HEK293 (cell line): ENCODE measurements at regions not wholly inside any gene's neighbourhood (a gene's known extent, or its start where the extent isn't known, plus 50 kb on each side); places are given as distances from the start of the nearest gene placed in this dataset.

Experiments
- CTCF ChIA-PET: fragments of 350-600 bp; formaldehyde crosslinking; extraction: SDS; loops from one replicate; lab custom pipeline; 2021; ENCODE audit warnings: antibody characterized with exemption; lab: Yijun Ruan, JAX
- POLR2A ChIA-PET: fragments of 300-600 bp; formaldehyde crosslinking; extraction: SDS; loops from one replicate; lab custom pipeline; 2020; ENCODE audit warnings: antibody characterized with exemption, inconsistent platforms; lab: Yijun Ruan, JAX
- H3K27ac ChIP-seq: fragments of 200-500 bp; sonication (Bioruptor generic); 2 replicates; pipeline ENCODE4 v1.5.1; 2014; ENCODE audit warnings: low read depth, low read length, control low read depth, inconsistent platforms; ENCODE audit errors: extremely low read depth
- H3K36me3 ChIP-seq, 2 experiments: fragments of 200-500 bp in 1 of 2; sonication (Bioruptor generic) in 1 of 2; 1 replicate in 1 of 2; 2 replicates in 1 of 2; pipeline ENCODE4 v1.5.1; 2014 to 2017; ENCODE audit warnings: inconsistent platforms in 2 of 2, low read length in 2 of 2; ENCODE audit not compliant: control insufficient read depth in 2 of 2, insufficient read depth in 1 of 2
- H3K4me1 ChIP-seq: fragments of 200-500 bp; sonication (Bioruptor generic); 2 replicates; pipeline ENCODE4 v1.5.1; 2014; ENCODE audit warnings: mild to moderate bottlenecking, low read length, inconsistent platforms; ENCODE audit not compliant: control insufficient read depth, insufficient read depth
- H3K4me3 ChIP-seq: 2 replicates; pipeline ENCODE4 v1.5.1; 2011; ENCODE audit warnings: low read depth, mild to moderate bottlenecking, control low read depth, low read length, moderate library complexity
- H3K9me3 ChIP-seq: fragments of 200-500 bp; sonication (Bioruptor generic); 2 replicates; pipeline ENCODE4 v1.5.1; 2014; ENCODE audit warnings: low read depth, low read length, inconsistent platforms; ENCODE audit not compliant: control insufficient read depth, insufficient read depth
- BCL11B ChIP-seq: fragments of 450-650 bp; formaldehyde crosslinking; IDR thresholded peaks from 2 replicates; pipeline ENCODE4 v1.5.1; 2016; ENCODE audit warnings: low read depth, missing biosample characterization, missing genetic modification characterization
- GLIS2 ChIP-seq: fragments of 450-650 bp; formaldehyde crosslinking; IDR thresholded peaks from 2 replicates; pipeline ENCODE4 v1.5.1; 2016; ENCODE audit warnings: missing biosample characterization, missing genetic modification characterization
- HOXA7 ChIP-seq: sonication (generic); formaldehyde crosslinking; IDR thresholded peaks from 2 replicates; pipeline ENCODE4 v1.8.1; 2022; ENCODE audit warnings: missing genetic modification reagents, borderline replicate concordance
- KLF7 ChIP-seq: fragments of 450-650 bp; formaldehyde crosslinking; IDR thresholded peaks from 2 replicates; pipeline ENCODE4 v1.5.1; 2016; ENCODE audit warnings: missing biosample characterization, missing genetic modification characterization, borderline replicate concordance
- KLF8 ChIP-seq: fragments of 450-650 bp; formaldehyde crosslinking; IDR thresholded peaks from 2 replicates; pipeline ENCODE4 v1.5.1; 2016; ENCODE audit warnings: missing biosample characterization, missing genetic modification characterization
- MYNN ChIP-seq: fragments of 450-650 bp; formaldehyde crosslinking; IDR thresholded peaks from 2 replicates; pipeline ENCODE4 v1.5.1; 2016; ENCODE audit warnings: missing biosample characterization, missing genetic modification characterization, borderline replicate concordance
- RBAK ChIP-seq: fragments of 450-650 bp; formaldehyde crosslinking; IDR thresholded peaks from 2 replicates; pipeline ENCODE4 v1.5.1; 2016; ENCODE audit warnings: missing biosample characterization, missing genetic modification characterization
- SCRT2 ChIP-seq: fragments of 450-650 bp; formaldehyde crosslinking; IDR thresholded peaks from 2 replicates; pipeline ENCODE4 v1.5.1; 2016; ENCODE audit warnings: missing biosample characterization, missing genetic modification characterization
- ZBTB17 ChIP-seq: fragments of 450-650 bp; formaldehyde crosslinking; IDR thresholded peaks from 2 replicates; pipeline ENCODE4 v1.5.1; 2016; ENCODE audit warnings: missing biosample characterization, missing genetic modification characterization
- ZBTB20 ChIP-seq: fragments of 450-650 bp; formaldehyde crosslinking; IDR thresholded peaks from 2 replicates; pipeline ENCODE4 v1.5.1; 2016; ENCODE audit warnings: missing biosample characterization, missing genetic modification characterization
- ZFP41 ChIP-seq: fragments of 450-650 bp; formaldehyde crosslinking; IDR thresholded peaks from 2 replicates; pipeline ENCODE4 v1.5.1; 2016; ENCODE audit warnings: missing biosample characterization, missing genetic modification characterization, borderline replicate concordance
- ZIC2 ChIP-seq: fragments of 450-650 bp; formaldehyde crosslinking; IDR thresholded peaks from 2 replicates; pipeline ENCODE4 v1.5.1; 2016; ENCODE audit warnings: missing biosample characterization, missing genetic modification characterization
- ZNF138 ChIP-seq: fragments of 450-650 bp; formaldehyde crosslinking; IDR thresholded peaks from 2 replicates; pipeline ENCODE4 v1.5.1; 2016; ENCODE audit warnings: missing biosample characterization, missing genetic modification characterization, borderline replicate concordance
- ZNF266 ChIP-seq: fragments of 450-650 bp; formaldehyde crosslinking; IDR thresholded peaks from 2 replicates; pipeline ENCODE4 v1.5.1; 2016; ENCODE audit warnings: missing biosample characterization, missing genetic modification characterization, low read depth
- ZNF394 ChIP-seq: fragments of 450-650 bp; formaldehyde crosslinking; IDR thresholded peaks from 2 replicates; pipeline ENCODE4 v1.5.1; 2016; ENCODE audit warnings: missing biosample characterization, missing genetic modification characterization, mild to moderate bottlenecking, moderate library complexity, borderline replicate concordance
- ZNF596 ChIP-seq: fragments of 450-650 bp; IDR thresholded peaks from 2 replicates; pipeline ENCODE4 v1.5.0; 2018; ENCODE audit warnings: missing biosample characterization, mild to moderate bottlenecking, missing genetic modification characterization, moderate library complexity
- ZNF664 ChIP-seq: fragments of 450-650 bp; formaldehyde crosslinking; IDR thresholded peaks from 2 replicates; pipeline ENCODE4 v1.5.1; 2016; ENCODE audit warnings: missing biosample characterization, missing genetic modification characterization
- ZNF76 ChIP-seq: fragments of 450-650 bp; formaldehyde crosslinking; IDR thresholded peaks from 2 replicates; pipeline ENCODE4; 2016; ENCODE audit warnings: low read depth, missing biosample characterization, missing genetic modification characterization, borderline replicate concordance
- ZNF776 ChIP-seq: fragments of 450-650 bp; formaldehyde crosslinking; IDR thresholded peaks from 2 replicates; pipeline ENCODE4 v1.5.0; 2017; ENCODE audit warnings: missing biosample characterization, missing genetic modification characterization, borderline replicate concordance
- ZNF791 ChIP-seq: fragments of 450-650 bp; formaldehyde crosslinking; IDR thresholded peaks from 2 replicates; pipeline ENCODE4 v1.5.1; 2016; ENCODE audit warnings: missing biosample characterization, missing genetic modification characterization
- TF ChIP-seq, protein P1 (sequence below): fragments of 450-650 bp; formaldehyde crosslinking; IDR thresholded peaks from 2 replicates; pipeline ENCODE4 v1.5.1; 2016; ENCODE audit warnings: missing biosample characterization, missing genetic modification characterization, low read depth
- TF ChIP-seq, protein P2 (sequence below): fragments of 450-650 bp; formaldehyde crosslinking; IDR thresholded peaks from 2 replicates; pipeline ENCODE4 v1.5.1; 2017; ENCODE audit warnings: missing biosample characterization, missing genetic modification characterization
- TF ChIP-seq, protein P3 (sequence below): fragments of 450-650 bp; formaldehyde crosslinking; IDR thresholded peaks from 2 replicates; pipeline ENCODE4 v1.5.1; 2016; ENCODE audit warnings: missing biosample characterization, missing genetic modification characterization
- TF ChIP-seq, protein P4 (sequence below): fragments of 450-650 bp; IDR thresholded peaks from 2 replicates; pipeline ENCODE4 v1.5.1; 2018; ENCODE audit warnings: missing biosample characterization, missing genetic modification characterization
- TF ChIP-seq, protein P5 (sequence below): fragments of 450-650 bp; formaldehyde crosslinking; IDR thresholded peaks from 2 replicates; pipeline ENCODE4 v1.5.1; 2016; ENCODE audit warnings: missing biosample characterization, missing genetic modification characterization
- TF ChIP-seq, protein P6 (sequence below): fragments of 450-650 bp; formaldehyde crosslinking; IDR thresholded peaks from 2 replicates; pipeline ENCODE4 v1.5.1; 2016; ENCODE audit warnings: missing biosample characterization, missing genetic modification characterization
- TF ChIP-seq, protein P7 (sequence below): IDR thresholded peaks from 2 replicates; pipeline ENCODE4 v1.6.1; 2011; ENCODE audit warnings: mild to moderate bottlenecking, low read depth, low read length, borderline replicate concordance

DNA sequence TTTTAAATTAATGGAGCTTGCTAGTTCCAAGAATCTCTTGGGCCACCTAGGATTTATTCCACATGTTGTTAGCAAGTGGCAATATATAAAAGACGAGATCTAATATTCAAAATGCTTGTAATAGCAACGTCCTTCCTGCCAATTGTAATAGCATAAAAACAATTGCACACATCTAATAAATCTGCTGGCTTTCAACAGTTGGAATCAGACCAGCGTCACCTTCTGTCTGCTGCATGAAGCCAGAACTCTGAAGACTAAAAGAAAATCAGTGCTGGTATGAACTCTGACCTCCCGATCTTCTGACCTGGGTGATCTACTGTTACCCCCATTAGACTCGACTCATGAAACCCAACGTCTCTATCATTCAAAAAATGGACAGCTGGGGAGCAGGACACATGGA is 100.6 kb downstream of the DIO2 start:
- POLR2A ChIA-PET, result no interaction called here
- Histone ChIP-seq H3K4me3 (no peak overlapping the region), H3K4me1 (no peaks in the 10 kb centered on the region), H3K36me3 (no peaks in the 10 kb centered on the region), H3K27ac (no peak overlapping the region), H3K9me3 (no peaks in the 10 kb centered on the region)
- CTCF ChIA-PET, result no interaction called here
- TF ChIP-seq KLF7 (tag by site-specific recombination), result no peak
- TF ChIP-seq ZBTB17 (tag by site-specific recombination), result no peak
- no peak for TF ChIP-seq ZNF266 (tag by site-specific recombination)
- TF ChIP-seq GLIS2 (tag by site-specific recombination), result no peak
- no peak for TF ChIP-seq KLF8
- no peak for TF ChIP-seq ZNF394 (tag by site-specific recombination)
- TF ChIP-seq, protein P1, sequence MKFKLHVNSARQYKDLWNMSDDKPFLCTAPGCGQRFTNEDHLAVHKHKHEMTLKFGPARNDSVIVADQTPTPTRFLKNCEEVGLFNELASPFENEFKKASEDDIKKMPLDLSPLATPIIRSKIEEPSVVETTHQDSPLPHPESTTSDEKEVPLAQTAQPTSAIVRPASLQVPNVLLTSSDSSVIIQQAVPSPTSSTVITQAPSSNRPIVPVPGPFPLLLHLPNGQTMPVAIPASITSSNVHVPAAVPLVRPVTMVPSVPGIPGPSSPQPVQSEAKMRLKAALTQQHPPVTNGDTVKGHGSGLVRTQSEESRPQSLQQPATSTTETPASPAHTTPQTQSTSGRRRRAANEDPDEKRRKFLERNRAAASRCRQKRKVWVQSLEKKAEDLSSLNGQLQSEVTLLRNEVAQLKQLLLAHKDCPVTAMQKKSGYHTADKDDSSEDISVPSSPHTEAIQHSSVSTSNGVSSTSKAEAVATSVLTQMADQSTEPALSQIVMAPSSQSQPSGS (tag by site-specific recombination), result no peak
- TF ChIP-seq, protein P2, sequence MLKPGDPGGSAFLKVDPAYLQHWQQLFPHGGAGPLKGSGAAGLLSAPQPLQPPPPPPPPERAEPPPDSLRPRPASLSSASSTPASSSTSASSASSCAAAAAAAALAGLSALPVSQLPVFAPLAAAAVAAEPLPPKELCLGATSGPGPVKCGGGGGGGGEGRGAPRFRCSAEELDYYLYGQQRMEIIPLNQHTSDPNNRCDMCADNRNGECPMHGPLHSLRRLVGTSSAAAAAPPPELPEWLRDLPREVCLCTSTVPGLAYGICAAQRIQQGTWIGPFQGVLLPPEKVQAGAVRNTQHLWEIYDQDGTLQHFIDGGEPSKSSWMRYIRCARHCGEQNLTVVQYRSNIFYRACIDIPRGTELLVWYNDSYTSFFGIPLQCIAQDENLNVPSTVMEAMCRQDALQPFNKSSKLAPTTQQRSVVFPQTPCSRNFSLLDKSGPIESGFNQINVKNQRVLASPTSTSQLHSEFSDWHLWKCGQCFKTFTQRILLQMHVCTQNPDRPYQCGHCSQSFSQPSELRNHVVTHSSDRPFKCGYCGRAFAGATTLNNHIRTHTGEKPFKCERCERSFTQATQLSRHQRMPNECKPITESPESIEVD (tag by site-specific recombination), result no peak
- TF ChIP-seq, protein P3, sequence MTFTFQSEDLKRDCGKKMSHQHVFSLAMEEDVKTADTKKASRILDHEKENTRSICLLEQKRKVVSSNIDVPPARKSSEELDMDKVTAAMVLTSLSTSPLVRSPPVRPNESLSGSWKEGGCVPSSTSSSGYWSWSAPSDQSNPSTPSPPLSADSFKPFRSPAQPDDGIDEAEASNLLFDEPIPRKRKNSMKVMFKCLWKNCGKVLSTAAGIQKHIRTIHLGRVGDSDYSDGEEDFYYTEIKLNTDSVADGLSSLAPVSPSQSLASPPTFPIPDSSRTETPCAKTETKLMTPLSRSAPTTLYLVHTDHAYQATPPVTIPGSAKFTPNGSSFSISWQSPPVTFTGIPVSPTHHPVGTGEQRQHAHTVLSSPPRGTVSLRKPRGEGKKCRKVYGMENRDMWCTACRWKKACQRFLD (tag by site-specific recombination), result no peak
- TF ChIP-seq, protein P4, sequence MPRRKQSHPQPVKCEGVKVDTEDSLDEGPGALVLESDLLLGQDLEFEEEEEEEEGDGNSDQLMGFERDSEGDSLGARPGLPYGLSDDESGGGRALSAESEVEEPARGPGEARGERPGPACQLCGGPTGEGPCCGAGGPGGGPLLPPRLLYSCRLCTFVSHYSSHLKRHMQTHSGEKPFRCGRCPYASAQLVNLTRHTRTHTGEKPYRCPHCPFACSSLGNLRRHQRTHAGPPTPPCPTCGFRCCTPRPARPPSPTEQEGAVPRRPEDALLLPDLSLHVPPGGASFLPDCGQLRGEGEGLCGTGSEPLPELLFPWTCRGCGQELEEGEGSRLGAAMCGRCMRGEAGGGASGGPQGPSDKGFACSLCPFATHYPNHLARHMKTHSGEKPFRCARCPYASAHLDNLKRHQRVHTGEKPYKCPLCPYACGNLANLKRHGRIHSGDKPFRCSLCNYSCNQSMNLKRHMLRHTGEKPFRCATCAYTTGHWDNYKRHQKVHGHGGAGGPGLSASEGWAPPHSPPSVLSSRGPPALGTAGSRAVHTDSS, result no peak
- TF ChIP-seq ZNF596 (tag by site-specific recombination), result no peak
- TF ChIP-seq ZFP41 (tag by site-specific recombination), result no peak
- no peak for TF ChIP-seq ZNF76 (tag by site-specific recombination)
- no peak for TF ChIP-seq RBAK
- TF ChIP-seq ZIC2 (tag by site-specific recombination), result no peak
- no peak for TF ChIP-seq SCRT2 (tag by site-specific recombination)
- TF ChIP-seq, protein P5, sequence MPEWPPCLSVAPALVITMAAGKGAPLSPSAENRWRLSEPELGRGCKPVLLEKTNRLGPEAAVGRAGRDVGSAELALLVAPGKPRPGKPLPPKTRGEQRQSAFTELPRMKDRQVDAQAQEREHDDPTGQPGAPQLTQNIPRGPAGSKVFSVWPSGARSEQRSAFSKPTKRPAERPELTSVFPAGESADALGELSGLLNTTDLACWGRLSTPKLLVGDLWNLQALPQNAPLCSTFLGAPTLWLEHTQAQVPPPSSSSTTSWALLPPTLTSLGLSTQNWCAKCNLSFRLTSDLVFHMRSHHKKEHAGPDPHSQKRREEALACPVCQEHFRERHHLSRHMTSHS (tag by site-specific recombination), result no peak

DNA sequence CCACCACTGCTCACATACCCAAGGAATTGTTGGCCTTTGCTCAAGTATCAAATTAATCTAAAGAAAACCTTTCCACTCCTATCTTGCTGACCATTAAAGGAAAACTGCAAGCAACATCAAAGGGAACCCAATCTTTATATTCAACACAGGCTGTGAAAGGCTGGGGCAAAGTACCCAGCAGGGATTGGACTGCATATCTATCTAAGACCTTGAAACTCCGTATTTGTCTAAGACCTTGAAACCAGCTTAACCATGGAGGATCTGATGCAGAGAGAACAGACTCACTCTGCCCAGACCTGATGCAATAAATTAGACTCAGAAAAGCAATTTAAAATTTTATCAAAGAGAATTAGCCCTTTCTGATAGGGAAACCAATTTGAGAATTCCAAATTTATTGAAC is 102.2 kb downstream of the DIO2 start:
- CTCF ChIA-PET, result no interaction called here
- no peak overlapping the region for H3K4me3 ChIP-seq
- no peaks in the 10 kb centered on the region for H3K36me3 ChIP-seq
- no peaks in the 10 kb centered on the region for H3K4me1 ChIP-seq
- POLR2A ChIA-PET, result no interaction called here
- H3K27ac ChIP-seq, result no peak overlapping the region
- no peaks in the 10 kb centered on the region for H3K9me3 ChIP-seq
- no peak for TF ChIP-seq ZNF791
- no peak for TF ChIP-seq ZNF664 (tag by site-specific recombination)
- no peak for TF ChIP-seq ZNF138
- no peak for TF ChIP-seq MYNN (tag by site-specific recombination)
- TF ChIP-seq, protein P6, sequence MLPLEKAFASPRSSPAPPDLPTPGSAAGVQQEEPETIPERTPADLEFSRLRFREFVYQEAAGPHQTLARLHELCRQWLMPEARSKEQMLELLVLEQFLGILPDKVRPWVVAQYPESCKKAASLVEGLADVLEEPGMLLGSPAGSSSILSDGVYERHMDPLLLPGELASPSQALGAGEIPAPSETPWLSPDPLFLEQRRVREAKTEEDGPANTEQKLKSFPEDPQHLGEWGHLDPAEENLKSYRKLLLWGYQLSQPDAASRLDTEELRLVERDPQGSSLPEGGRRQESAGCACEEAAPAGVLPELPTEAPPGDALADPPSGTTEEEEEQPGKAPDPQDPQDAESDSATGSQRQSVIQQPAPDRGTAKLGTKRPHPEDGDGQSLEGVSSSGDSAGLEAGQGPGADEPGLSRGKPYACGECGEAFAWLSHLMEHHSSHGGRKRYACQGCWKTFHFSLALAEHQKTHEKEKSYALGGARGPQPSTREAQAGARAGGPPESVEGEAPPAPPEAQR (tag by site-specific recombination), result no peak
- TF ChIP-seq ZBTB20 (tag by site-specific recombination), result no peak
- TF ChIP-seq, protein P7, sequence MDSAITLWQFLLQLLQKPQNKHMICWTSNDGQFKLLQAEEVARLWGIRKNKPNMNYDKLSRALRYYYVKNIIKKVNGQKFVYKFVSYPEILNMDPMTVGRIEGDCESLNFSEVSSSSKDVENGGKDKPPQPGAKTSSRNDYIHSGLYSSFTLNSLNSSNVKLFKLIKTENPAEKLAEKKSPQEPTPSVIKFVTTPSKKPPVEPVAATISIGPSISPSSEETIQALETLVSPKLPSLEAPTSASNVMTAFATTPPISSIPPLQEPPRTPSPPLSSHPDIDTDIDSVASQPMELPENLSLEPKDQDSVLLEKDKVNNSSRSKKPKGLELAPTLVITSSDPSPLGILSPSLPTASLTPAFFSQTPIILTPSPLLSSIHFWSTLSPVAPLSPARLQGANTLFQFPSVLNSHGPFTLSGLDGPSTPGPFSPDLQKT, result no peak
- TF ChIP-seq ZNF776 (tag by site-specific recombination), result no peak
- TF ChIP-seq BCL11B (tag by site-specific recombination), result no peak
- no peak for TF ChIP-seq HOXA7
